ENCODE measurements at regions not wholly inside any gene's neighbourhood (a gene's known extent, or its start where the extent isn't known, plus 50 kb on each side); places are given as distances from the start of the nearest gene placed in this dataset.
"Not testable (repeated sequence)": the region's sequence is repeated elsewhere in the genome, so short reads cannot be mapped to it uniquely, and the experiment has no call there.

GRCh38 chr21:9086299-9086698 lies 1435.1 kb upstream of the TPTE start:
- H3K4me3 Mint-ChIP-seq; H3K9me3 ChIP-seq (ENCODE audit: control insufficient read depth, low read length, poor library complexity, severe bottlenecking); H3K36me3 Mint-ChIP-seq (ENCODE audit: low read depth); ATAC-seq; H3K4me1 Mint-ChIP-seq; H3K27ac Mint-ChIP-seq; H3K27me3 Mint-ChIP-seq; DNase-seq: not testable (repeated sequence)

GRCh38 chr21:9087816-9088215 lies 1433.6 kb upstream of the TPTE start:
- not testable (repeated sequence) for H3K4me3 Mint-ChIP-seq; H3K27me3 Mint-ChIP-seq; H3K4me1 Mint-ChIP-seq; H3K27ac Mint-ChIP-seq; H3K36me3 Mint-ChIP-seq (ENCODE audit: low read depth); DNase-seq; ATAC-seq; H3K9me3 ChIP-seq (ENCODE audit: control insufficient read depth, low read length, poor library complexity, severe bottlenecking)

- H3K27ac Mint-ChIP-seq; H3K4me1 Mint-ChIP-seq; H3K4me3 Mint-ChIP-seq; H3K27me3 Mint-ChIP-seq; DNase-seq; H3K36me3 Mint-ChIP-seq (ENCODE audit: low read depth); ATAC-seq; H3K9me3 ChIP-seq (ENCODE audit: control insufficient read depth, low read length, poor library complexity, severe bottlenecking): not testable (repeated sequence)
Measured at GRCh38 chr21:9129741-9130140, 1391.6 kb upstream of the TPTE start.

- not testable (repeated sequence) for ATAC-seq; H3K4me1 Mint-ChIP-seq; H3K9me3 ChIP-seq (ENCODE audit: control insufficient read depth, low read length, poor library complexity, severe bottlenecking); DNase-seq; H3K4me3 Mint-ChIP-seq; H3K27ac Mint-ChIP-seq; H3K36me3 Mint-ChIP-seq (ENCODE audit: low read depth); H3K27me3 Mint-ChIP-seq
Measured at GRCh38 chr21:9130817-9131216, 1390.6 kb upstream of the TPTE start.
